ENCODE measurements at regions not wholly inside any gene's neighbourhood (a gene's known extent, or its start where the extent isn't known, plus 50 kb on each side); places are given as distances from the start of the nearest gene placed in this dataset.

DNA sequence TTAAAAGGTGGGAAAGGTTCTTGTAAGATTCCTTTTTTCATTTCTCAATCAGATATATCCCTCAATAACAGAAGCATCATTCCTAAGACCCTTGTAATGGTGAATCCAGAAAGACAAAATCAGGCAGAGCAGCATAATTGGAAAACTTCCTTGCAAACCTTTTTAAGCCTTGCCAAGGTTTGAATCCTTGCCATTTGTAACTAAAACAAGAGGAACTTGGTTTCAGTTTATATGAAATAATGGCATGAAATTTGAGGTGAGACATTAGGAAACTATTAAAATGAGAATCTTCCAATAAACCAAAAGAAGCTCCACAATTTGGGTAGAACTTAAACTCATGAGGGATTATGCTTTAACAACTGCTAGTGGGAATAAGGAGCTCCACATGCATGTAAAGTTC, 384.7 kb upstream of the SMC2 start:
- Histone ChIP-seq H4K20me1 (ENCODE audit: insufficient read depth) (no peaks in the 10 kb centered on the region), H3K4me1 (replicated peaks; ENCODE audit: insufficient read depth) (no peaks in the 10 kb centered on the region), H3K9me2 (ENCODE audit: insufficient read depth) (no peaks in the 10 kb centered on the region), H3K36me3 (ENCODE audit: low read depth) (no peaks in the 10 kb centered on the region), H3K27ac (no peak overlapping the region), H3K4me3 (no peak overlapping the region), H3K79me2 (ENCODE audit: low read depth) (no peaks in the 10 kb centered on the region), H3F3A (ENCODE audit: insufficient read depth, low read depth) (no peaks in the 10 kb centered on the region), H3K27me3 (ENCODE audit: insufficient read depth, low read depth) (no peaks in the 10 kb centered on the region), H3K4me2 (no peak overlapping the region), H3K9me3 (ENCODE audit: insufficient read depth, low read depth) (no peaks in the 10 kb centered on the region), H2AFZ (no peak overlapping the region)
- no TSS peak for BruUV-seq (replicated peaks)
- no peak for DNase-seq
- ChIA-PET CTCF (no interaction called here), POLR2A (ENCODE audit: unreplicated experiment) (no interaction called here)
- intact Hi-C loops (cut with micrococcal nuclease; ENCODE audit: unreplicated experiment): no loop called here
- TF ChIP-seq CTCF (conservative IDR thresholded peaks at IDR 0.05) (no peak), EZH2 (IDR thresholded peaks at IDR 0.05; ENCODE audit: low read depth) (no peak)

DNA sequence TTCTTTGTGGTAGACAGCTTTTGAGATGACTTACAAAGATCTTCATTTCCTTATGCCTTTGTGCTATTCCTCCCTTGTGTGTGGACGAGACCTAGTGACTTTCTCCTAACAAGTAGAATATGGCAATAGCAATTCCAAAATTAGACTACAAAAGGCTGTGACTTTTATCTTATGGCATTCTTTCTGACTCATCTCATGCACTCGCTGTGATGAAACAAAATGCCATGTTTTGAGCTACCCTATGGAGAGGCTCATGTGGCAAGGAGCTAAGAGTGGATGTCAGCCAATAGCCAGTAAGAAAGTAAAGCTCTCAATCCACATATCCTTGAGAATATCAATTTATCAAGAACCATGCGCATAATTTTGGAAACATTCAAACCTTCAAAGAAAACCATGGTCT, 380.5 kb upstream of the SMC2 start:
- no TSS peak for BruUV-seq (replicated peaks)
- H3K4me3 ChIP-seq: no peak overlapping the region
- H3K9me2 ChIP-seq (ENCODE audit: insufficient read depth): no peaks in the 10 kb centered on the region; the same call in 1 of the 2 replicates
- H3K36me3 ChIP-seq (ENCODE audit: low read depth): no peaks in the 10 kb centered on the region
- no peaks in the 10 kb centered on the region for H3K4me1 ChIP-seq (replicated peaks; ENCODE audit: insufficient read depth)
- no peaks in the 10 kb centered on the region for H3F3A ChIP-seq (ENCODE audit: insufficient read depth, low read depth)
- no peak for DNase-seq
- TF ChIP-seq EZH2 (IDR thresholded peaks at IDR 0.05; ENCODE audit: low read depth): no peak
- no peak for TF ChIP-seq CTCF (conservative IDR thresholded peaks at IDR 0.05)
- no peak overlapping the region for H2AFZ ChIP-seq
- no peaks in the 10 kb centered on the region for H4K20me1 ChIP-seq (ENCODE audit: insufficient read depth)
- no peak overlapping the region for H3K4me2 ChIP-seq
- ChIA-PET POLR2A (ENCODE audit: unreplicated experiment) (no interaction called here), CTCF (no interaction called here)
- no peaks in the 10 kb centered on the region for H3K27me3 ChIP-seq (ENCODE audit: insufficient read depth, low read depth)
- H3K79me2 ChIP-seq (ENCODE audit: low read depth): no peaks in the 10 kb centered on the region
- H3K9me3 ChIP-seq (ENCODE audit: insufficient read depth, low read depth): no peaks in the 10 kb centered on the region
- intact Hi-C loops (cut with micrococcal nuclease; ENCODE audit: unreplicated experiment): no loop called here
- no peak overlapping the region for H3K27ac ChIP-seq

DNA sequence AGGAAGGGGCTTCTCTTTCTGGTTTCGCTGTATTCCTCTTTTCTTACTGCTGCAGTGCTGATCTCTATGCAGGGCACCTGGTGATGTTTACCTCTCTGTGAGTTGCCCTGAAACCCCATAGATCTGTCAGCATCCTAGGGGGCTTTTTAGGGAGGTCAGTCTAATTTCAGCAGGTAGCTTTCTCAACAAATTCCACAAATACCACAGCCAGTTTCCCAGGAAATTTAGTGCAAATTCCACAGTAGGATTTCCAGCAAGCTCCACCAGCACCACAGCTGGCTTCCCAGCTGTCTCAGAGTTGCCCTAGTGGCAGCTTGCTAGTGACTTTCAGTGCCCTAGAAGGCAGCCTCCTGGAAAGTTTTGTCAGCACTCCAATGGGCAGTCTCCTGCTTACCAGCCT, 379.1 kb upstream of the SMC2 start:
- BruUV-seq (replicated peaks): no TSS peak
- no peaks in the 10 kb centered on the region for H3K79me2 ChIP-seq (ENCODE audit: low read depth)
- intact Hi-C loops (cut with micrococcal nuclease; ENCODE audit: unreplicated experiment): no loop called here
- H3K9me3 ChIP-seq (ENCODE audit: insufficient read depth, low read depth): no peaks in the 10 kb centered on the region
- H3K27ac ChIP-seq: no peak overlapping the region
- H3K4me1 ChIP-seq (replicated peaks; ENCODE audit: insufficient read depth): no peaks in the 10 kb centered on the region
- no peaks in the 10 kb centered on the region; the same call in 1 of the 2 replicates for H3K9me2 ChIP-seq (ENCODE audit: insufficient read depth)
- ChIA-PET POLR2A (ENCODE audit: unreplicated experiment) (no interaction called here), CTCF (no interaction called here)
- no peak overlapping the region for H2AFZ ChIP-seq
- H3K4me2 ChIP-seq: no peak overlapping the region
- no peaks in the 10 kb centered on the region for H3F3A ChIP-seq (ENCODE audit: insufficient read depth, low read depth)
- H4K20me1 ChIP-seq (ENCODE audit: insufficient read depth): no peaks in the 10 kb centered on the region
- H3K36me3 ChIP-seq (ENCODE audit: low read depth): no peaks in the 10 kb centered on the region
- H3K4me3 ChIP-seq: no peak overlapping the region
- no peak for TF ChIP-seq EZH2 (IDR thresholded peaks at IDR 0.05; ENCODE audit: low read depth)
- TF ChIP-seq CTCF (conservative IDR thresholded peaks at IDR 0.05): no peak
- no peaks in the 10 kb centered on the region for H3K27me3 ChIP-seq (ENCODE audit: insufficient read depth, low read depth)
- DNase-seq: no peak

All from PC-9 (cell line).